GM12878 (cell line): ENCODE measurements at regions not wholly inside any gene's neighbourhood (a gene's known extent, or its start where the extent isn't known, plus 50 kb on each side); places are given as distances from the start of the nearest gene placed in this dataset.

ENCODE experiments used
- ASH2L ChIP-seq: fragments of 300-600, 200-600 bp; sonication (generic); IDR thresholded peaks from 2 replicates; pipeline ENCODE4 v1.6.1; 2017; ENCODE audit warnings: low read depth, mild to moderate bottlenecking, borderline replicate concordance
- BCL3 ChIP-seq: IDR thresholded peaks from 2 replicates; pipeline ENCODE4 v1.6.1; 2011; ENCODE audit warnings: borderline replicate concordance, low read depth, mild to moderate bottlenecking, moderate library complexity, low read length; ENCODE audit not compliant: insufficient read depth, poor library complexity, severe bottlenecking
- BCLAF1 ChIP-seq: fragments of 450-650 bp; IDR thresholded peaks from 2 replicates; pipeline ENCODE4 v1.6.1; 2017; ENCODE audit warnings: antibody characterized with exemption, mild to moderate bottlenecking, moderate library complexity
- BMI1 ChIP-seq: fragments of 450-650 bp; IDR thresholded peaks from 2 replicates; pipeline ENCODE4 v1.6.1; 2016; ENCODE audit warnings: mild to moderate bottlenecking, moderate library complexity, borderline replicate concordance
- BRCA1 ChIP-seq: IDR thresholded peaks from 2 replicates; pipeline ENCODE4 v1.6.1; 2011; ENCODE audit warnings: low read depth, low read length, improper control_type of control experiment
- CBFB ChIP-seq: IDR thresholded peaks from 2 replicates; pipeline ENCODE4 v1.6.1; 2016; ENCODE audit warnings: antibody characterized with exemption, low read depth
- CEBPZ ChIP-seq: fragments of 150-350 bp; IDR thresholded peaks from 2 replicates; pipeline ENCODE4 v1.6.1; 2016; ENCODE audit warnings: low read depth, low read length
- CTCF ChIP-seq, 3 experiments: IDR thresholded peaks in 2 of 3; conservative IDR thresholded peaks in 1 of 3; 2 replicates each; pipeline ENCODE4 v1.5.1; 2011; ENCODE audit warnings: low read depth in 3 of 3, low read length in 3 of 3, mild to moderate bottlenecking in 3 of 3, control low read depth in 2 of 3, moderate library complexity in 2 of 3, inconsistent platforms in 1 of 3, mixed read lengths in 1 of 3; ENCODE audit not compliant: control insufficient read depth in 2 of 3, insufficient read depth in 1 of 3; ENCODE audit errors: extremely low read depth in 1 of 3
- EP300 ChIP-seq, 2 experiments: fragments of 150-350 bp in 1 of 2; IDR thresholded peaks; 2 replicates each; pipeline ENCODE4 v1.6.1; 2011 to 2012; ENCODE audit warnings: low read depth in 2 of 2, low read length in 2 of 2, borderline replicate concordance in 1 of 2, improper control_type of control experiment in 1 of 2, inconsistent platforms in 1 of 2; ENCODE audit not compliant: control insufficient read depth in 1 of 2
- KAT2A ChIP-seq: conservative IDR thresholded peaks from 2 replicates; pipeline ENCODE4 v1.6.1; 2011; ENCODE audit warnings: low read depth, low read length; ENCODE audit not compliant: control insufficient read depth
- REST ChIP-seq: IDR thresholded peaks from 2 replicates; pipeline ENCODE4 v1.6.1; 2012; ENCODE audit warnings: mild to moderate bottlenecking, low read depth, low read length
- TARDBP ChIP-seq: IDR thresholded peaks from 2 replicates; pipeline ENCODE4 v1.6.1; 2016; ENCODE audit warnings: borderline replicate concordance
- ZNF24 ChIP-seq: fragments of 450-650 bp; IDR thresholded peaks from 2 replicates; pipeline ENCODE4 v1.6.1; 2017; ENCODE audit warnings: antibody characterized with exemption, mild to moderate bottlenecking

- TF ChIP-seq EP300 (IDR thresholded peaks at IDR 0.05; ENCODE audit: borderline replicate concordance in 1 of 2, control insufficient read depth in 1 of 2, low read depth in 2 of 2, low read length in 2 of 2): no peak
- no peak for TF ChIP-seq REST
- no peak for TF ChIP-seq BMI1
- TF ChIP-seq CTCF (IDR thresholded peaks at IDR 0.05 in 2 of 3, conservative IDR thresholded peaks at IDR 0.05 in 1 of 3; ENCODE audit: control insufficient read depth in 2 of 3, extremely low read depth in 1 of 3, insufficient read depth in 1 of 3, low read depth in 3 of 3, low read length in 3 of 3): no peak
- no peak for TF ChIP-seq BCL3
- TF ChIP-seq CBFB: no peak
- TF ChIP-seq BCLAF1: no peak
- TF ChIP-seq BRCA1: no peak
- no peak for TF ChIP-seq ASH2L
- no peak for TF ChIP-seq ZNF24
- no peak for TF ChIP-seq KAT2A
- TF ChIP-seq CEBPZ: no peak
- TF ChIP-seq TARDBP: no peak
Measured at GRCh38 chr6:130505808-130506598, 140.2 kb downstream of the TMEM200A start.
